Transverse colon (tissue), 3 donors: ENCODE measurements at regions not wholly inside any gene's neighbourhood (a gene's known extent, or its start where the extent isn't known, plus 50 kb on each side); places are given as distances from the start of the nearest gene placed in this dataset.

Experiments
- CTCF ChIP-seq, 5 experiments: fragments of 200-600 bp in 3 of 5; fragments of 450-650 bp in 2 of 5; sonication (generic) in 3 of 5; IDR thresholded peaks; 1 replicate in 2 of 5; 2 replicates in 3 of 5; pipeline ENCODE4 v1.5.1; 2016 to 2017; ENCODE audit warnings: antibody characterized with exemption in 5 of 5, inconsistent platforms in 3 of 5, mild to moderate bottlenecking in 2 of 5, moderate library complexity in 1 of 5
- POLR2A ChIP-seq: fragments of 450-650 bp; IDR thresholded peaks from one replicate; pipeline ENCODE4 v1.6.1; 2016; ENCODE audit warnings: antibody characterized with exemption, mild to moderate bottlenecking, moderate library complexity

GRCh38 chr1:219340796-219341195 lies 167.1 kb downstream of the LYPLAL1 start:
- no peak for TF ChIP-seq CTCF (IDR thresholded peaks at IDR 0.05)
- TF ChIP-seq POLR2A, result no peak
